ENCODE measurements at regions not wholly inside any gene's neighbourhood (a gene's known extent, or its start where the extent isn't known, plus 50 kb on each side); places are given as distances from the start of the nearest gene placed in this dataset.
A peak's percentile ranks its signal among the peaks of the same experiment; 100 is the strongest.

- H3K9ac ChIP-seq (replicated peaks in 1 of 4; ENCODE audit: extremely low read depth in 1 of 4, low read depth in 3 of 4, low read length in 3 of 4), result no peak overlapping the region
- H3K56ac ChIP-seq (replicated peaks; ENCODE audit: insufficient read length, low read depth, low read length), result no peak overlapping the region
- no peak overlapping the region for H4K8ac ChIP-seq (ENCODE audit: extremely low read depth, insufficient read depth, low read length)
- H3K27ac ChIP-seq (ENCODE audit: low read depth, low read length), result no peak overlapping the region
- H2BK20ac ChIP-seq (ENCODE audit: low read length), result no peak overlapping the region
- H3K79me1 ChIP-seq (ENCODE audit: low read depth, low read length), result no peaks in the 10 kb centered on the region
- no peak overlapping the region for H2BK5ac ChIP-seq (ENCODE audit: low read depth, low read length)
- H2AFZ ChIP-seq (ENCODE audit: low read length), result no peak overlapping the region
- 0 out of 2 replicates have a peak overlapping the region, but pooled peaks have one; percentile 46 for H2BK15ac ChIP-seq (ENCODE audit: low read length)
- H3K14ac ChIP-seq (ENCODE audit: insufficient read length), result no peak overlapping the region
- H3K4me1 ChIP-seq (replicated peaks in 1 of 4; ENCODE audit: control insufficient read depth in 3 of 4, insufficient read depth in 4 of 4, low read length in 3 of 4), result peaks cover 3 to 9% (median 4%) of the 10 kb centered on the region in 4 experiments; a peak in 5 of 7 replicates
- DNase-seq (ENCODE audit: low read depth in 1 of 2, low spot score in 2 of 2), result no peak
- no peaks in the 10 kb centered on the region for H4K20me1 ChIP-seq (replicated peaks in 1 of 2; ENCODE audit: control insufficient read depth in 1 of 2, insufficient read depth in 2 of 2, low read length in 2 of 2)
- H3K79me2 ChIP-seq (ENCODE audit: control insufficient read depth in 1 of 2, insufficient read depth in 2 of 2, low read length in 2 of 2), result no peaks in the 10 kb centered on the region
- CTCF ChIA-PET (ENCODE audit: partially characterized antibody), result interaction anchor here (0.6 to 2.9 kb wide), 6 partner anchors 11 to 116 kb away, joined by 4 to 7 read pairs (median 6); no protein-coding TSS in a partner anchor
- no peak overlapping the region for H2AK5ac ChIP-seq (ENCODE audit: low read depth, low read length)
- no peak overlapping the region for H3K18ac ChIP-seq (ENCODE audit: extremely low read depth, low read length)
- peaks cover 9% of the 10 kb centered on the region; the same call in 1 of the 2 replicates for H3K23me2 ChIP-seq (ENCODE audit: low read depth, low read length)
- no peak overlapping the region for H3K4me2 ChIP-seq (ENCODE audit: insufficient read depth in 1 of 2, low read depth in 2 of 2, low read length in 2 of 2)
- H3K27me3 ChIP-seq (replicated peaks in 1 of 4; ENCODE audit: control insufficient read depth in 3 of 4, extremely low read depth in 1 of 4, insufficient read depth in 3 of 4, low read length in 3 of 4), result peaks cover 1 to 22% (median 19%) of the 10 kb centered on the region in 4 experiments
- H3K4me3 ChIP-seq (ENCODE audit: extremely low read depth in 1 of 4, insufficient read depth in 2 of 4, low read depth in 3 of 4, low read length in 4 of 4), result no peak overlapping the region
- H3K36me3 ChIP-seq (ENCODE audit: control insufficient read depth in 2 of 4, insufficient read depth in 4 of 4, low read length in 3 of 4), result no peaks in the 10 kb centered on the region
- H2BK120ac ChIP-seq (replicated peaks; ENCODE audit: low read depth, low read length), result no peak overlapping the region
- no peak overlapping the region for H2BK12ac ChIP-seq (ENCODE audit: low read depth, low read length)
- FAIRE-seq, result no peak
- H4K91ac ChIP-seq (replicated peaks; ENCODE audit: insufficient read length, low read length), result no peak overlapping the region
- no peak for TF ChIP-seq CTBP2 (IDR thresholded peaks at IDR 0.05; ENCODE audit: borderline replicate concordance, insufficient read depth, insufficient read length, low read length)
- no peak for TF ChIP-seq TEAD4 (IDR thresholded peaks at IDR 0.05; ENCODE audit: low read depth, low read length)
- no peak for TF ChIP-seq RXRA (IDR thresholded peaks at IDR 0.05; ENCODE audit: insufficient read depth, low read depth, low read length)
- TF ChIP-seq TBP (IDR thresholded peaks at IDR 0.05; ENCODE audit: low read depth, low read length), result no peak
- no peak for TF ChIP-seq CTCF (IDR thresholded peaks at IDR 0.05; ENCODE audit: control extremely low read depth in 1 of 3, insufficient read depth in 1 of 3, low read depth in 1 of 3, low read length in 3 of 3)
- no peak for TF ChIP-seq ATF2 (IDR thresholded peaks at IDR 0.05; ENCODE audit: low read length)
- TF ChIP-seq SP1 (IDR thresholded peaks at IDR 0.05; ENCODE audit: low read depth, low read length), result no peak
- no peak for TF ChIP-seq GABPA (IDR thresholded peaks at IDR 0.05; ENCODE audit: borderline replicate concordance, insufficient read depth, low read length)
- no peak for TF ChIP-seq BRCA1 (IDR thresholded peaks at IDR 0.05; ENCODE audit: low read depth, low read length)
- no peaks in the 10 kb centered on the region; a peak in 1 of 4 replicates for H3K9me3 ChIP-seq (ENCODE audit: insufficient read depth in 2 of 2, low read depth in 1 of 2, low read length in 1 of 2)
- POLR2A ChIA-PET (ENCODE audit: partially characterized antibody), result interaction anchor here (0.9 to 1.2 kb wide), 2 partner anchors 31 to 87 kb away, joined by 3 read pairs; no protein-coding TSS in a partner anchor
- H3K23ac ChIP-seq (ENCODE audit: insufficient read length), result no peak overlapping the region
- H3K4ac ChIP-seq (replicated peaks; ENCODE audit: insufficient read length, low read depth, low read length), result no peak overlapping the region
- H4K5ac ChIP-seq (ENCODE audit: insufficient read length, low read depth, low read length), result no peak overlapping the region
- 86% methylated on average over 3 of the region's 3 CpGs; no CpG with 5 or more reads in 1 of the 2 experiments for WGBS, 2 experiments (ENCODE audit: extremely low coverage in 1 of 2, insufficient coverage in 1 of 2, insufficient read length in 1 of 2, insufficient replicate concordance in 2 of 2, low coverage in 1 of 2, low lambda C conversion rate in 2 of 2, missing lambda C conversion rate in 1 of 2)
Measured at GRCh38 chr14:103191844-103192243, 68.6 kb downstream of the TNFAIP2 start.
